NB4 (cell line): ENCODE measurements at regions not wholly inside any gene's neighbourhood (a gene's known extent, or its start where the extent isn't known, plus 50 kb on each side); places are given as distances from the start of the nearest gene placed in this dataset.
A peak's percentile ranks its signal among the peaks of the same experiment; 100 is the strongest.

Source experiments
- DNase-seq: peaks from one replicate; pipeline ENCODE4 v3.0.0; 2010; ENCODE audit warnings: low read depth
- H3K4me3 ChIP-seq: one replicate; pipeline ENCODE4 v1.5.1; 2011; ENCODE audit warnings: mild to moderate bottlenecking, low read depth, low read length, moderate library complexity
- MYC ChIP-seq: IDR thresholded peaks from 2 replicates; pipeline ENCODE4 v1.6.1; 2011; ENCODE audit warnings: low read depth, low read length
- POLR2A ChIP-seq: IDR thresholded peaks from 2 replicates; pipeline ENCODE4 v1.6.1; 2011; ENCODE audit warnings: mild to moderate bottlenecking; ENCODE audit not compliant: insufficient read length; ENCODE audit errors: extremely low read depth
- TF ChIP-seq, protein P1 (sequence below): IDR thresholded peaks from 2 replicates; pipeline ENCODE4 v1.6.1; 2011; ENCODE audit warnings: low read depth, low read length
- TF ChIP-seq, protein P2 (sequence below): IDR thresholded peaks from one replicate; pipeline ENCODE4 v1.5.1; 2012; ENCODE audit warnings: low read depth, low read length

DNA sequence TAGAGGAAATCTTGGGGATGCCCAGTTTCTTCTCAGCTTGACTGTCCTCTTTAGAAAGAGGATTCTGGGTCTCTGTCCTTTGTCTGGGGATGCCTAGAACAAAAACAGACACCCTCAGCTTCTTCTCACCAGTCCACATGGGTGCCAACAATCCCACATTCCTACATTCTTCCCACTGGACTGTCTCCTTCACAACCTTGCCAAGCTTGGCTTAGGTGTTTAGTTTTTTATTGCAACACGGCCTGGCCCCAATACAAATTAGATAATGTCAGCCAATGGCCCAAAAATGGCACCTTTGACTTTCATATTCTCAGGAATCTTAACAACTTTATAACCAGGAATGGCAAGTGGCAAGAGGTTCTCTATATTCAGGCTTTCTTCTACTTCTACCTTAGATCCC, 273.0 kb downstream of the RNF152 start:
- H3K4me3 ChIP-seq = no peak overlapping the region
- DNase-seq = no peak
- TF ChIP-seq, protein P1, sequence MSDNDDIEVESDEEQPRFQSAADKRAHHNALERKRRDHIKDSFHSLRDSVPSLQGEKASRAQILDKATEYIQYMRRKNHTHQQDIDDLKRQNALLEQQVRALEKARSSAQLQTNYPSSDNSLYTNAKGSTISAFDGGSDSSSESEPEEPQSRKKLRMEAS = no peak
- TF ChIP-seq, protein P2, sequence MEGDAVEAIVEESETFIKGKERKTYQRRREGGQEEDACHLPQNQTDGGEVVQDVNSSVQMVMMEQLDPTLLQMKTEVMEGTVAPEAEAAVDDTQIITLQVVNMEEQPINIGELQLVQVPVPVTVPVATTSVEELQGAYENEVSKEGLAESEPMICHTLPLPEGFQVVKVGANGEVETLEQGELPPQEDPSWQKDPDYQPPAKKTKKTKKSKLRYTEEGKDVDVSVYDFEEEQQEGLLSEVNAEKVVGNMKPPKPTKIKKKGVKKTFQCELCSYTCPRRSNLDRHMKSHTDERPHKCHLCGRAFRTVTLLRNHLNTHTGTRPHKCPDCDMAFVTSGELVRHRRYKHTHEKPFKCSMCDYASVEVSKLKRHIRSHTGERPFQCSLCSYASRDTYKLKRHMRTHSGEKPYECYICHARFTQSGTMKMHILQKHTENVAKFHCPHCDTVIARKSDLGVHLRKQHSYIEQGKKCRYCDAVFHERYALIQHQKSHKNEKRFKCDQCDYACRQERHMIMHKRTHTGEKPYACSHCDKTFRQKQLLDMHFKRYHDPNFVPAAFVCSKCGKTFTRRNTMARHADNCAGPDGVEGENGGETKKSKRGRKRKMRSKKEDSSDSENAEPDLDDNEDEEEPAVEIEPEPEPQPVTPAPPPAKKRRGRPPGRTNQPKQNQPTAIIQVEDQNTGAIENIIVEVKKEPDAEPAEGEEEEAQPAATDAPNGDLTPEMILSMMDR = no peak
- no peak for TF ChIP-seq POLR2A

DNA sequence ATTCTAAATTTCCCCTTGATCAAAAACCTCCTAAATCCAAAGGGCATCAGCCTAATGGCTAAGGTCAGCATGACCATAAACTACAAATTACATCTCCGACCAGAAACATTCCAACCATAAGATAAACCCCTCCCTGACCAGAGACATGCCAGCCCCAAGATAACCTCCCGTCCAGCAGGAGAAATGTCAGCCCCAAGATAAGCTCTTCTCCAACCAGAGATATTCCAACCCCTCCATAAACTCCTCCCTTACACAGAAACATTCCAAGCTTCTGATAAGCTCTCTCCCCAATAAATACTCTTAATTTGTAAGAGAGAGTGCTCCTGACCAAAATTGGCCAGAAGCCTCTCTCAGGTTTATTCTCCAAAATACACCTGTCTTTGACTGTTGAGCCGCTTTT, 274.0 kb downstream of the RNF152 start:
- DNase-seq = no peak
- H3K4me3 ChIP-seq = no peak overlapping the region
- TF ChIP-seq, protein P2 = no peak
- TF ChIP-seq POLR2A (no peak), MYC (no peak)
- TF ChIP-seq, protein P1 = no peak

DNA sequence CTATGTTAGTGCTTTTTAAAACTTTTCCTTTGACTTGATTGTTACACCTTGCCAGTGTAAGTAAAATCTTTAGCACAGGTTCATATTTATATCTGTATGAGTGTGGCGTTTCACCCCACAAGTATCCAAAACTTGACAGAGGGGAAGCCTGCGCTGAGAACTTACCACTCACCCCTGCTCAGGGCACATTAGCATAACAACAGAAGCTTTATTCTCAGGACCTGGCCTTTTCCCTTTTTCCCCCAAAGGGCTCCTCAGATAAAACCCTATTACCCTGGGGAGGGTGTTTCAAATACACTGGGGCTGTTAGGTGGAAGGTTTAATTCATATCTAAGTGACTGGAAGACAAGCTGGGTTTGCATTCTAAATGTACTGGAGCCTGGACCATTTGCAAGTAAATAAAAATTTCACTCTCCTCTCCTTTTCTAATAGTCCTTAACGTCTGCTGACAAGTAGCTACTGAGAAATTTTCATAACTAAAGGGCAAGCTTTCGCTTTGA, 276.6 kb downstream of the RNF152 start:
- no peak overlapping the region for H3K4me3 ChIP-seq
- DNase-seq = no peak
- no peak for TF ChIP-seq MYC
- TF ChIP-seq, protein P2 = no peak
- TF ChIP-seq, protein P1 = no peak
- TF ChIP-seq POLR2A = no peak

DNA sequence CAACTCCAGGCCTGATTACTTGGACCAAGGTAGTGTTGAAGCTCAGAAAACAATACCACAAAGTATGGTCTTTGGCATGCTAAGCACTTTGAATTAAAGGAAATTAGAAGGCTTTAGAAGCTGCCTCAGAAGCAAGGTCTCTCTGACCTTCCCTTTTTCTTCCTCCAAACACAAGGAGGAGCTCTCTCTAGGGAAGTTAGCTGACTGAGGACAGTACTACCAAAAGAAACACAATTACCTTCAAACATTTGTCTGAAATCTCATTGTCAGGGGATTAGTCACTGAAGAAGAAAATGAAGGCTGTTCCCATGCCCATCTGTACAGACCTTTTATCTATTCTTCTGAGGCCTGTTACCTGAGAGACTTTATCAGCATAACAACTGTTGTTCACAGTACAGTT, 279.3 kb downstream of the CDH20 start:
- TF ChIP-seq, protein P2 = no peak
- TF ChIP-seq, protein P1 = no peak
- no peak for TF ChIP-seq POLR2A
- TF ChIP-seq MYC = no peak

DNA sequence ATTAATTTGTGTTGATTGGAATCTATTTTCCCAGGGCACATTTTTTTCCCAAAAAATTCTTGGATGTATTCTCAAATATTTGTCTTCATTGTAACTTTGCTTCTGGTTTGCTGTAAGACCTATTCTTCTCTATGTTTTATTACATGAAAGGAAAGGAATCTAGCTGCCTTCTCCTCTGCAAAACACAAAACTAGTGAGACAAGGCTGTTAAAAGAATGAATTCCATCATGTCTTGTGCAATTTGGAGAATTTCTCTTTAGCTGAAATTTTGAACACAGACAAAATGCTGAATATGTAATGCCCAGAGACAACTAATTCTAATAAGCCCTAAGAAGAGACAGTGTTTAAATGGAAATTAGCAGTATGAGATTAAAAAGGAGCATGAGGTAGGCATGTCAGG, 275.9 kb downstream of the CDH20 start:
- TF ChIP-seq, protein P2 = no peak
- TF ChIP-seq POLR2A (no peak), MYC (no peak)
- TF ChIP-seq, protein P1 = no peak
- no peak for DNase-seq
- H3K4me3 ChIP-seq = no peak overlapping the region

More for the DNA sequence above, 279.3 kb downstream of the CDH20 start:
- no peak overlapping the region for H3K4me3 ChIP-seq
- DNase-seq = peak; percentile 4

DNA sequence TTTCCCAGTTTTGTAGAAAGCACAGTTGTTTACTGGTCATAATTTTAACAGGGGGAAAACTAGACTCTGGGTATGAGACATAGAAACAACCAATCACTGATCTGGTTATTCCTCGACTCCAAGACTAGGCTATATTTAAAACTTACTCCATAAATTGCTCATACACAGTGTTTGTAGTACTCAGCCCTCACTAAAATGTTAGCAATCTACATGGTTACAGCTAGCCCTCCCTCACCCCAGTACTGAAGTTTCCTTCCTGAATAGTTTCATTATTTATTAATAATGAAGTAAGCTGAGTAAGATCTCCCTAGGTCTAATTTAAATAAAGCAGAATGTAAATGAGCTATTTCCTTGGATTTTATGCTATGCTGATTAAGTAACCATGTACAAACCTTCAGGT, 275.1 kb downstream of the CDH20 start:
- DNase-seq = no peak
- TF ChIP-seq, protein P2 = no peak
- TF ChIP-seq POLR2A = no peak
- no peak for TF ChIP-seq MYC
- TF ChIP-seq, protein P1 = no peak
- no peak overlapping the region for H3K4me3 ChIP-seq
